Neural cell (in vitro differentiated cells): ENCODE measurements at regions not wholly inside any gene's neighbourhood (a gene's known extent, or its start where the extent isn't known, plus 50 kb on each side); places are given as distances from the start of the nearest gene placed in this dataset.

Source experiments
- EP300 ChIP-seq: fragments of 450-650 bp; conservative IDR thresholded peaks from 2 replicates; pipeline ENCODE4 v1.6.1; 2014; ENCODE audit warnings: antibody characterized with exemption, mild to moderate bottlenecking, moderate library complexity; ENCODE audit not compliant: poor library complexity, severe bottlenecking
- EZH2 ChIP-seq: fragments of 200-600, 300-800 bp; shearing (Covaris generic), sonication (generic); IDR thresholded peaks from 2 replicates; pipeline ENCODE4 v1.6.1; 2014; ENCODE audit warnings: antibody characterized with exemption, low read length, borderline replicate concordance, mild to moderate bottlenecking; ENCODE audit not compliant: insufficient read depth, poor library complexity, severe bottlenecking
- MXI1 ChIP-seq: fragments of 450-650 bp; conservative IDR thresholded peaks from 2 replicates; pipeline ENCODE4 v1.6.1; 2014; ENCODE audit warnings: antibody characterized with exemption, mild to moderate bottlenecking; ENCODE audit not compliant: poor library complexity, severe bottlenecking
- POLR2AphosphoS5 ChIP-seq: IDR thresholded peaks from 2 replicates; pipeline ENCODE4 v1.6.1; 2012
- RAD21 ChIP-seq: fragments of 450-650 bp; conservative IDR thresholded peaks from 2 replicates; pipeline ENCODE4 v1.6.1; 2014; ENCODE audit warnings: antibody characterized with exemption, mild to moderate bottlenecking, moderate library complexity
- SMC3 ChIP-seq: fragments of 450-650 bp; conservative IDR thresholded peaks from 2 replicates; pipeline ENCODE4 v1.6.1; 2014; ENCODE audit warnings: antibody characterized with exemption, mild to moderate bottlenecking, moderate library complexity; ENCODE audit not compliant: poor library complexity
- TF ChIP-seq, protein P1 (sequence below): fragments of 450-650 bp; IDR thresholded peaks from 2 replicates; pipeline ENCODE4 v1.5.1; 2014; ENCODE audit warnings: antibody characterized with exemption, mild to moderate bottlenecking, moderate library complexity; ENCODE audit not compliant: poor library complexity, severe bottlenecking

DNA sequence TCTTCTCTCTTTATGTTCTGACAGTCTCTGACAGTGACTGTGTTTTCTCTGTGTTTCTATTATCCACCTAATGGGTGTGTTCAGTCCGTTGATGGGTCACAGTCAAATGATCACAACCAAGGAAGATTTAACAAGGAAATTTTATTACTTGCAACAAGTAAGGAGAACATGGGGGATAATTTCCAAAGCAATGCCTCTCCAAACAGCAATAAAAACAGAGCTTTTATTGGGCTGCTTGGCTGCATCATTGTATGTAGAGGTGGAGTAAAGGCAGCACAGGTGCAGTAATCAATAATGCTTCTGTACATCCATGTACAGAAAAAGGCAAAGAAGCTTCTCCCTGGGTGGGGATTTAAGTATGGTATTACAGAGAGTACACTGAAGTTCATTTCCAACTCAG is 1525.6 kb downstream of the REEP3 start:
- TF ChIP-seq, protein P1, sequence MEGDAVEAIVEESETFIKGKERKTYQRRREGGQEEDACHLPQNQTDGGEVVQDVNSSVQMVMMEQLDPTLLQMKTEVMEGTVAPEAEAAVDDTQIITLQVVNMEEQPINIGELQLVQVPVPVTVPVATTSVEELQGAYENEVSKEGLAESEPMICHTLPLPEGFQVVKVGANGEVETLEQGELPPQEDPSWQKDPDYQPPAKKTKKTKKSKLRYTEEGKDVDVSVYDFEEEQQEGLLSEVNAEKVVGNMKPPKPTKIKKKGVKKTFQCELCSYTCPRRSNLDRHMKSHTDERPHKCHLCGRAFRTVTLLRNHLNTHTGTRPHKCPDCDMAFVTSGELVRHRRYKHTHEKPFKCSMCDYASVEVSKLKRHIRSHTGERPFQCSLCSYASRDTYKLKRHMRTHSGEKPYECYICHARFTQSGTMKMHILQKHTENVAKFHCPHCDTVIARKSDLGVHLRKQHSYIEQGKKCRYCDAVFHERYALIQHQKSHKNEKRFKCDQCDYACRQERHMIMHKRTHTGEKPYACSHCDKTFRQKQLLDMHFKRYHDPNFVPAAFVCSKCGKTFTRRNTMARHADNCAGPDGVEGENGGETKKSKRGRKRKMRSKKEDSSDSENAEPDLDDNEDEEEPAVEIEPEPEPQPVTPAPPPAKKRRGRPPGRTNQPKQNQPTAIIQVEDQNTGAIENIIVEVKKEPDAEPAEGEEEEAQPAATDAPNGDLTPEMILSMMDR = no peak
- no peak for TF ChIP-seq POLR2AphosphoS5
- TF ChIP-seq RAD21 = no peak
- TF ChIP-seq EP300 = no peak
- TF ChIP-seq EZH2 = no peak
- TF ChIP-seq MXI1 = no peak
- TF ChIP-seq SMC3 = no peak
